Nephron (organoid): ENCODE measurements at regions not wholly inside any gene's neighbourhood (a gene's known extent, or its start where the extent isn't known, plus 50 kb on each side); places are given as distances from the start of the nearest gene placed in this dataset.

Experiments used
- H3K27ac Mint-ChIP-seq, 3 experiments: 2 replicates each; pipeline ENCODE4 v1.8.0; 2020; ENCODE audit warnings: mixed read lengths in 3 of 3, mild to moderate bottlenecking in 2 of 3, moderate library complexity in 1 of 3
- H3K27me3 Mint-ChIP-seq: 2 replicates; pipeline ENCODE4 v1.8.0; 2021; ENCODE audit warnings: low read depth, mild to moderate bottlenecking, moderate library complexity, mixed read lengths
- H3K36me3 Mint-ChIP-seq: 2 replicates; pipeline ENCODE4 v1.8.0; 2020; ENCODE audit warnings: low read depth, mixed read lengths
- H3K4me1 Mint-ChIP-seq: 2 replicates; pipeline ENCODE4 v1.8.0; 2020; ENCODE audit warnings: mixed read lengths
- H3K4me3 Mint-ChIP-seq, 3 experiments: 2 replicates each; pipeline ENCODE4 v1.8.0; 2020; ENCODE audit warnings: mild to moderate bottlenecking in 3 of 3, mixed read lengths in 3 of 3, moderate library complexity in 2 of 3
- H3K9me3 Mint-ChIP-seq: 2 replicates; pipeline ENCODE4 v1.8.0; 2020; ENCODE audit warnings: mixed read lengths
- TF ChIP-seq, protein P1 (sequence below), 3 experiments: fragments of 200-600 bp; sonication (generic); IDR thresholded peaks; one replicate each; pipeline ENCODE4 v1.5.0; 2021; ENCODE audit warnings: antibody characterized with exemption in 3 of 3; ENCODE audit not compliant: unreplicated experiment in 3 of 3

- Mint-ChIP-seq H3K4me3 (no peak overlapping the region), H3K27ac (no peak overlapping the region), H3K9me3 (peaks cover 18% of the 10 kb centered on the region), H3K4me1 (no peaks in the 10 kb centered on the region), H3K27me3 (peaks cover 79% of the 10 kb centered on the region), H3K36me3 (no peaks in the 10 kb centered on the region)
- TF ChIP-seq, protein P1, sequence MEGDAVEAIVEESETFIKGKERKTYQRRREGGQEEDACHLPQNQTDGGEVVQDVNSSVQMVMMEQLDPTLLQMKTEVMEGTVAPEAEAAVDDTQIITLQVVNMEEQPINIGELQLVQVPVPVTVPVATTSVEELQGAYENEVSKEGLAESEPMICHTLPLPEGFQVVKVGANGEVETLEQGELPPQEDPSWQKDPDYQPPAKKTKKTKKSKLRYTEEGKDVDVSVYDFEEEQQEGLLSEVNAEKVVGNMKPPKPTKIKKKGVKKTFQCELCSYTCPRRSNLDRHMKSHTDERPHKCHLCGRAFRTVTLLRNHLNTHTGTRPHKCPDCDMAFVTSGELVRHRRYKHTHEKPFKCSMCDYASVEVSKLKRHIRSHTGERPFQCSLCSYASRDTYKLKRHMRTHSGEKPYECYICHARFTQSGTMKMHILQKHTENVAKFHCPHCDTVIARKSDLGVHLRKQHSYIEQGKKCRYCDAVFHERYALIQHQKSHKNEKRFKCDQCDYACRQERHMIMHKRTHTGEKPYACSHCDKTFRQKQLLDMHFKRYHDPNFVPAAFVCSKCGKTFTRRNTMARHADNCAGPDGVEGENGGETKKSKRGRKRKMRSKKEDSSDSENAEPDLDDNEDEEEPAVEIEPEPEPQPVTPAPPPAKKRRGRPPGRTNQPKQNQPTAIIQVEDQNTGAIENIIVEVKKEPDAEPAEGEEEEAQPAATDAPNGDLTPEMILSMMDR (IDR thresholded peaks at IDR 0.05; ENCODE audit: unreplicated experiment in 3 of 3): no peak
These were observed 194.3 kb upstream of the SOX1 start for GRCh38 chr13:111872475-111873150.

DNA sequence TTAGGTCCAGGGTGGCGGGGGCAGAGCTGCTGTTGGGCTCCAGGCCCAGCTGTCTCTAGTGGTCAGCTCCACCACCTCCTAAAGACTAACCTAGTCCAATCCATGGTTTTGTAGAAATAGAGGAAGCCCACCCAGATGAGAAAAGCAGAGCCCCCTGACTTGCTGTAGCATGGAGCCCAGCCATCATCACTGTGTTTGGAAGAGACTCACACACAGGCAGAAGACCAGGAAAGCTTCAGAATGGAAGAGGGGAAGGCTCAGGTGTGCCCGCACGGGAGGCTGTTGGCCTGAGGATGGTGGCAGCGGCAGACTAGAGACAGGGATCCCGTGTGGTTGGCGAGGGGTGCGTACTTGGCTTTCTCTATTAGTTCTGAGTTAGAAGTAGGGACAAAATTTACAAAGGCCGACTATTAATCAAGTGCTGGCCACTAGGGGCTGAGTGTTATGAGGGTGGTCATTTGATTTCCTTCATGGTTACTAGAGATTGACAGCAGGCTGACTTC, 193.2 kb upstream of the SOX1 start:
- no peak overlapping the region for H3K27ac Mint-ChIP-seq
- no peak overlapping the region for H3K4me3 Mint-ChIP-seq
- TF ChIP-seq, protein P1 (IDR thresholded peaks at IDR 0.05; ENCODE audit: unreplicated experiment in 3 of 3): no peak
- peaks cover 7% of the 10 kb centered on the region for H3K9me3 Mint-ChIP-seq
- H3K27me3 Mint-ChIP-seq: peaks cover 77% of the 10 kb centered on the region
- no peaks in the 10 kb centered on the region for H3K36me3 Mint-ChIP-seq
- no peaks in the 10 kb centered on the region for H3K4me1 Mint-ChIP-seq

DNA sequence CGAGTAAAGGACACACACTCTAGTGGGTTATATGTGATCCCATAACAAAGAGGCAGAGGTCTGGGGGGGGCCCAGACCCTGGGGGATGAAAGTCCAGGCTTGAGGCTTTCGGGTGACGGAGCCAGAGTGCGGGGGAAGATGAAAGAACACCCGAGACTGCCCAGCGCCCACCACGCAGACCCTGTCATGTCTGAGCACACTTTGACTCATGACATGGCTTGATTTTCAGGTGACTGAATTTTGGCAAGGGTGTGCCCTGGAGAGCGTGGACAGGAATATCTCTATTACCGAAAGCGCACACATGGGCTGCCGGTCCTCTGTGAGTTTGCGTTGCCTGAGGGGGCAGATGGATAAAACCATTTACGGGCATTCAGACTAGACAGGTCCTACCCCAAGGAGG, 192.0 kb upstream of the SOX1 start:
- Mint-ChIP-seq H3K36me3 (no peaks in the 10 kb centered on the region), H3K27me3 (peaks cover 68% of the 10 kb centered on the region), H3K9me3 (no peaks in the 10 kb centered on the region), H3K4me1 (no peaks in the 10 kb centered on the region), H3K27ac (no peak overlapping the region), H3K4me3 (no peak overlapping the region)
- TF ChIP-seq, protein P1 (IDR thresholded peaks at IDR 0.05; ENCODE audit: unreplicated experiment in 3 of 3): no peak

DNA sequence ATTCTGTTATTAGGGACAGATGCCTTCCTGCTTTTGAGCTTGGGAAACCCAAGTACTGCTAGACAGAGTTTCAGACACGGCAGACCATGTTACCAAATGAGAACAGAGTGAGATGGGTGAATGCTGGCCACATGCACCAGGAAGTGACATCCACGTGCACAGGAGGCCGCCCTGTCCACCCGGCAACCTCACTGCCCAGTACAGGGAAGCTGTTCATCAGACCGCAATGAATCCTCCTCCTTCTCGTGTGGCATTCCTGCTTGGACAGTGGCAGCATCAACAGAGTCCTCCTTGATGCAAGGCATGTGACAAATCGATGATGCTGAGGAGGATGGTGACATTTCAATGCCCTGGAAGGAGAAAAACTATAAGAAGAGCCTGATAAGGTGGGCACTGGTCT, 191.0 kb upstream of the SOX1 start:
- no peak overlapping the region for H3K27ac Mint-ChIP-seq
- H3K36me3 Mint-ChIP-seq: no peaks in the 10 kb centered on the region
- H3K9me3 Mint-ChIP-seq: no peaks in the 10 kb centered on the region
- no peak overlapping the region for H3K4me3 Mint-ChIP-seq
- H3K4me1 Mint-ChIP-seq: no peaks in the 10 kb centered on the region
- TF ChIP-seq, protein P1 (IDR thresholded peaks at IDR 0.05; ENCODE audit: unreplicated experiment in 3 of 3): no peak
- H3K27me3 Mint-ChIP-seq: peaks cover 70% of the 10 kb centered on the region

DNA sequence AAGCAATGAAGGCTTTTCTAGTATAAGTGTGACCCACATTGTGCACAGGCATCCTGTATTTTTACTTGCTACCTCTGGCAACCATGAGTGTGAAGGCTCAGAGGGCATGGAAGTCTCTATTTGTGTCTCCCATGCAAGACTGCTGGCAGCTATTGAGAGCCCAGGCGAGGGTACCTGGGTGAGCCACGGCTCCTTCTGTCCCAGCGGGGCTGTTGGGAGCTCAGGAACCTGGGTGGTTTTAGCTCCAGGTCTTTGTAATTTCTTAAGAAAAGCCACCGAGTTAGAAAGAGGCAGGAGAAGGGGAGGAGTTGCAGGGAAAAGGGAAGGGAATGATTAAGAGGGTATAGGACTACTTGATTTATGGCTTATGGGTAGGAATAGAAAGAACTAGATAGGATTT, 190.4 kb upstream of the SOX1 start:
- Mint-ChIP-seq H3K36me3 (no peaks in the 10 kb centered on the region), H3K27me3 (peaks cover 70% of the 10 kb centered on the region), H3K27ac (no peak overlapping the region), H3K4me3 (no peak overlapping the region), H3K4me1 (no peaks in the 10 kb centered on the region), H3K9me3 (no peaks in the 10 kb centered on the region)
- TF ChIP-seq, protein P1 (IDR thresholded peaks at IDR 0.05; ENCODE audit: unreplicated experiment in 3 of 3): no peak

DNA sequence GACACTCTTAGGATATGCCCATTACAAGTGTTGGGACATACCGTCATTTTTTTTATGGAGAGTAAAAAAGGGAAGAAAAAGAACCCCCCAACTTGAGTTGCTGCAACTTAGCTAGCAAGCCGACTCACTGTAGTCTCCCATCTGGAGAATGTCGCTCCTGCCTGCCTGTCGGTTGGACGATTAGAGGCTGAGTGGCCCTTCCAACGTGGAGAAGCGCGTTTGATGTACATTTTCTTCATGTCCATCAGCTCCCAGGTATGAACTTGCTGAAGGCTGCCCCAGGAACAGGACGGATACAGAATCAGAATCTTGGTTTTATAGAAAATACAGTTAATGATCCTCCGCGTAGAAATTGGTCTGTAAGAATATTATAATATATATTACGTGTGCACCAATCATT, 189.0 kb upstream of the SOX1 start:
- no peak overlapping the region for H3K4me3 Mint-ChIP-seq
- TF ChIP-seq, protein P1 (IDR thresholded peaks at IDR 0.05; ENCODE audit: unreplicated experiment in 3 of 3): no peak

More for the DNA sequence above, 189.0 kb upstream of the SOX1 start:
- no peaks in the 10 kb centered on the region for H3K4me1 Mint-ChIP-seq
- no peaks in the 10 kb centered on the region for H3K36me3 Mint-ChIP-seq
- peaks cover 65% of the 10 kb centered on the region for H3K27me3 Mint-ChIP-seq
- H3K27ac Mint-ChIP-seq: no peak overlapping the region
- no peaks in the 10 kb centered on the region for H3K9me3 Mint-ChIP-seq
